ENCODE measurements at regions not wholly inside any gene's neighbourhood (a gene's known extent, or its start where the extent isn't known, plus 50 kb on each side); places are given as distances from the start of the nearest gene placed in this dataset.

GRCh38 chr11:23179609-23180008 is 319.3 kb upstream of the CCDC179 start:
- TF ChIP-seq CTCF (IDR thresholded peaks at IDR 0.05) (no peak), POLR2A (IDR thresholded peaks at IDR 0.05) (no peak)
